Adrenal gland (tissue), 5 donors: ENCODE measurements at regions not wholly inside any gene's neighbourhood (a gene's known extent, or its start where the extent isn't known, plus 50 kb on each side); places are given as distances from the start of the nearest gene placed in this dataset.

Experiments
- POLR2A ChIP-seq, 2 donors: fragments of 450-650 bp; IDR thresholded peaks; one replicate each; pipeline ENCODE4 v1.6.1; 2017; ENCODE audit warnings: antibody characterized with exemption in 2 of 2, mild to moderate bottlenecking in 2 of 2, moderate library complexity in 1 of 2
- TF ChIP-seq, protein P1 (sequence below), 6 experiments: fragments of 450-650 bp in 4 of 6; fragments of 200-600 bp in 2 of 6; sonication (generic) in 1 of 6; IDR thresholded peaks; 1 replicate in 5 of 6; 2 replicates in 1 of 6; pipeline versions ENCODE4 v1.5.1 to v1.8.0; 2016 to 2021; ENCODE audit warnings: antibody characterized with exemption in 6 of 6, mild to moderate bottlenecking in 2 of 6, moderate library complexity in 1 of 6
- donor health status: DM: no; HTN: no; CAD: no.

DNA sequence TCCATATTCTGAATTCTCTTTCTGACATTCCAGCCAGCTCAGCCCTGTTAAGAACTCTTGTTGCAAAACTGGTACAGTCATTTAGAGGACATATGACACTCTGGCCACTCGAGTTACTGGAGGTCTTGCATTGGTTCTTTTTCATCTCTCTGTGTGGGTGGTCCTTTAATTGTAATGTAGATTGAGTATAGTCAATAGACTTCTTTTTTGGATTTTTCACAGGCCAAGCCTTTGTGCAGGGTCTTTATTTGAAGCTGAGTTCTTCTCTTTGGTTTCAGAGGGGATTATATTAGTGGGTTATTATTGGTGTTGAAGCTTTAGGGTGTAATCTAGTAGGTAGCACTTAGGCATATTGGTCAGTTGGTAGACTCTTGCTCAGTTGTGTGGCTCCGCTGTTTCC, 118.0 kb upstream of the GIMD1 start:
- TF ChIP-seq, protein P1, sequence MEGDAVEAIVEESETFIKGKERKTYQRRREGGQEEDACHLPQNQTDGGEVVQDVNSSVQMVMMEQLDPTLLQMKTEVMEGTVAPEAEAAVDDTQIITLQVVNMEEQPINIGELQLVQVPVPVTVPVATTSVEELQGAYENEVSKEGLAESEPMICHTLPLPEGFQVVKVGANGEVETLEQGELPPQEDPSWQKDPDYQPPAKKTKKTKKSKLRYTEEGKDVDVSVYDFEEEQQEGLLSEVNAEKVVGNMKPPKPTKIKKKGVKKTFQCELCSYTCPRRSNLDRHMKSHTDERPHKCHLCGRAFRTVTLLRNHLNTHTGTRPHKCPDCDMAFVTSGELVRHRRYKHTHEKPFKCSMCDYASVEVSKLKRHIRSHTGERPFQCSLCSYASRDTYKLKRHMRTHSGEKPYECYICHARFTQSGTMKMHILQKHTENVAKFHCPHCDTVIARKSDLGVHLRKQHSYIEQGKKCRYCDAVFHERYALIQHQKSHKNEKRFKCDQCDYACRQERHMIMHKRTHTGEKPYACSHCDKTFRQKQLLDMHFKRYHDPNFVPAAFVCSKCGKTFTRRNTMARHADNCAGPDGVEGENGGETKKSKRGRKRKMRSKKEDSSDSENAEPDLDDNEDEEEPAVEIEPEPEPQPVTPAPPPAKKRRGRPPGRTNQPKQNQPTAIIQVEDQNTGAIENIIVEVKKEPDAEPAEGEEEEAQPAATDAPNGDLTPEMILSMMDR (IDR thresholded peaks at IDR 0.05) = no peak
- no peak for TF ChIP-seq POLR2A (IDR thresholded peaks at IDR 0.05)
